ENCODE measurements at regions not wholly inside any gene's neighbourhood (a gene's known extent, or its start where the extent isn't known, plus 50 kb on each side); places are given as distances from the start of the nearest gene placed in this dataset.
"Not testable (repeated sequence)": the region's sequence is repeated elsewhere in the genome, so short reads cannot be mapped to it uniquely, and the experiment has no call there.

DNA sequence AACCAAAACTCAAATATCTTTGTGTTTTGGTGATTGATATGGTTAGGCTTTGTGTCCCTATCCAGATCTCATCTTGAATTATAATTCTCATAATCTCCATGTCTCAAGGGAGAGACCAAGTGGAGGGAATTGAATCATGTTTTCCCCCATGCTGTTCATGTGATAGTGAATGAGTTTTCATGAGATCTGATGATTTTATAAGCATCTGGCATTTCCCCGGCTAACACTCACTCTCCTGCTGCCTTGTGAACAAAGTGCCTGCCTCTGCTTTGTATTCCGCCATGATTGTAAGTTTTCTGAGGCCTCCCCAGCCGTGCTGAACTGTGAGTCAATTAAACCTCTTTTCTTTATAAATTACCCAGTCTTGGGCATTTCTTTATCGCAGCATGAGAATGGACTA, 419.5 kb downstream of the SH2D4B start:
- DNase-seq: no peak

DNA sequence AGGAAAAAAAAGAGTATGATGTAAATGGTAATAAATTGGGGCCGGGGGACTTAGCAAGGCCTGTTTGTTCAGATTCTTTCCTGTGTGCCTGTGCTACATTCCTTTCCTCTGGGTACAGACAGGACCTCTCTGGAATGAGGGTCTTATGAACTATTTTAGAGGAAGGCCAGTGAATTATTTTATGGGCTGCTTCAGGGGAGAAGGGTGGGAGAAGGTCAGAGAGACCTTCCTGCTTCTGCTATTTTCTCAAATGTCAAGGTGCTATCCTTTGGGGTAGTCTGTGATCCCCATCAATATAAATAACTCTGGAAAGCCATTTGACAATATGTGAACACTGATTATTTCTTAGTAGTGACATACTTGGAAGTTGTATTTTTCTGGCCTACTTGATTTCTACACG, 426.5 kb downstream of the SH2D4B start:
- DNase-seq: no peak

DNA sequence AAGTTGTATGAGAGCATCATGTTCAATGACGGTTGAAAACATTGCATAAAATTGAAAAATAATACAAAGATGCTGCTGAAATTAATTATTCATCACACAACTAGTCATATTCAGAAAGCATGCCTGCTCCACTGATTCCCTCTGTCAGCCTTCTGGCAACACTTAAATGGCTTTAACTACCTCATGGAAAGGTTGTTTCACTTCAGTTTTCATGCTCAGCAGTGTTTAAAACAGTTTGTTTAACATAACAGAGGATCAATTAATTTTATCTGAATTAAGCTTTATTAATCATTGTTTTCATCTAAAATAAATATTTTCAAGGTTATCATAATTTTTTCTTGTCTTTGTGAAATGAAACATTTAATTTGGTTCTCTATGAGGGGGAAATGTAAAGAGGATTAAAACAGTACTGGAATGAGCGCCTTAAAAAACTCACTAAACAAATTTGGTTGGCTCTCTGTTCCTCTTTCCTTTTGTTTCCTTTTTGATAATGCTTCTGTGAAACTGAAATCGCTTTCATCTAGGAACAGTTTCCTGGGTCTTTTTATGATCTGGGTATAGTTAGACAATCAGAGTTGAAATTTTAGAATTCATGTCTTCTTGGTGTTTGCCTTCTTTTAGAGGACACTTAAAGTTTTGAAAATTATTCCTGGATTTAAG, 427.4 kb downstream of the SH2D4B start:
- DNase-seq: no peak

GRCh38 chr10:80966326-80966986, 428.8 kb downstream of the SH2D4B start:
- no peak for DNase-seq

DNA sequence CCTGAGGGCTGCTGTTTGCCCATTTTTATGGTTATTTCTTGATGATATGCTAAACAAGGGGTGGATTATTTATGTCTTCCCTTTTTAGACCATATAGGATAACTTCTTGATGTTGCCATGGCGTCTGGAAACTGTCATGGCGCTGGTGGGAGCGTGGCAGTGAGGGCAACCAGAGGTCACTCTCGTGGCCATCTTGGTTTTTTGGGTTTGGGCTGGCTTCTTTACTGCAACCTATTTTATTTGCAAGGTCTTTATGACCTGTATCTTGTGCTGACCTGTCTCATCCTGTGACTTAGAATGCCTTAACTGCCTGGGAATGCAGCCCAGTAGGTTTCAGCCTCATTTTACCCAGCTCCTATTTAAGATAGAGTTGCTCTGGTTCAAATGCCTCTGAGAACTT, 429.7 kb downstream of the SH2D4B start:
- DNase-seq: not testable (repeated sequence)

GRCh38 chr10:80968903-80969302, 431.2 kb downstream of the SH2D4B start:
- DNase-seq: no peak

- DNase-seq: no peak
Measured at GRCh38 chr10:80971461-80971860, 433.8 kb downstream of the SH2D4B start.

- no peak for DNase-seq
Measured at GRCh38 chr10:80976658-80977057, 439.0 kb downstream of the SH2D4B start.

DNA sequence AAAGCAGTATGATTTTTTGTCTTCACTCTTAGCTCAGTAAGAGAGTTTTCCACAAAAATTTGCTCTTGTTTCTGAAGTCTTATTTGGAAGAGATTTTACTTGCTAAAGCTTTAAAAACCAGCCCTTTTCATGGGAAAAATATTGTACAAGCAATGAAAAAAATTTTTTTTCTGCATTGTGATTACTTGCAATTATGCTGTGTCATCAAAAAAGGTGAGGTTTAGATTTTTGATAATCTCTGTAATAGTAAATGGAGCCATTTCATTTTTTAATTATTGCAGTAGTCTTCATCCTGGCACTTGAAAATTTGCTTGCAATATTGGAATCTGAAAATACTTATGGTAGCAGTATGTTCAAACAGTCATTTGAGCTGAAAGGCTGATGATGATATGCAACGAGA, 447.4 kb downstream of the SH2D4B start:
- DNase-seq: no peak

GRCh38 chr10:80986596-80986995, 448.9 kb downstream of the SH2D4B start:
- DNase-seq: no peak

- no peak for DNase-seq
Measured at GRCh38 chr10:80988755-80989154, 451.1 kb downstream of the SH2D4B start.

GRCh38 chr10:80996615-80997193, 459.0 kb downstream of the SH2D4B start:
- DNase-seq: no peak

DNA sequence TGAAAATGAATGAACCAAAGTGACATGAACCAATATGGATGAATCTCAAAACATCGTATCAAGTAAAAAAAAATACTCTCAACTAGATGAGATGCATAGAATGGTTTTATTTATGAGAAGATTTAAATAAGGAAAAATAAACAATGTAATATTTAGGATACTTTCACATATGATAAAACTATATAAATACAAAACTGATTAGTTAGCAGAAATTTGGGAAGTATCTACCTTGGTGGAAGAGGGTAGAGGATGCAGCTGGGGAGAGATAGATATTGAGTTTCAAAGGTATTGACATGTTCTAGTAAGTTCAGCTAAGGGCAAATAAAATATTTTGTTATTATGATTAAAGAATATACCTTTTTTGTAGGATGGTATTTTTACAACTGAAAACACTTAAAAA, 463.1 kb downstream of the SH2D4B start:
- no peak for DNase-seq

DNA sequence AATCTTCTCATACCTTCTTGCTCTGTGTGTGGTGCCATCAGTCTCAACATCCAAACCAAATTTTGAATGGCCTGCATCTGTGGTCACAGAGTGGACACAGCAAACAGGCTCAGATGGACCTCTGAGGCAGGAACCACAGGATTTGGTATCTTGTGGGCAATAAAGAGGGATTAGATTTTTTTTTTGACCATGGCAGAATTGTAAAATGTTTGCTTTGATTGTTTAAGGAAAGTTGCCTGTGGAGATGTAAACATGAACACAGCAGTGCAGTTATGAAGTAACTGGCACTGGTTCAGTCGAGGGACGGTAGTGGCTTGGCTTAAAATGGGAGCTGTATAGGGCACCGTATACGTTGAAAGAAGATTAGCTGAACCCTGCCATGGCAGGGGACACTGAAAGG, 464.7 kb downstream of the SH2D4B start:
- DNase-seq: no peak

- no peak for DNase-seq
Measured at GRCh38 chr10:81007872-81008271, 470.2 kb downstream of the SH2D4B start.

DNA sequence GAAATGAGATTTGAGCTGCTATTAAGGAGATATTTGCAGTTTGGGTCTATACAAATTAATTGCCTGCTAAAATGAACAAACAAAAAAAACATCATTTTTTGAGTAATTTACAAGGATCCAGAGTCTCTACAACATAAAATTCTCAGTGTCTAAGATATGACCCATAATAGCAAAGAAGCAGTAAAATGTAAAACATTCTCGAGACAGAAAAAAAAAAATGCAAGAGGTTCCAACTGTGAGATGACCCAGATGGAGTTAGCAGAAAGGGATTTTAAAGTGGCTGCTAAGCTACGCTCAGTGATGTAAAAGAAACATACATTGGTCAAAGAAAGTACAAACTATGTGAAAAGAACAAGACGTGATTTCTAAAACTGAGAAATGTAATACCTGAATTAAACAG, 471.0 kb downstream of the SH2D4B start:
- no peak for DNase-seq

- DNase-seq: no peak
Measured at GRCh38 chr10:81009296-81009695, 471.6 kb downstream of the SH2D4B start.

- DNase-seq: no peak
Measured at GRCh38 chr10:81013771-81014170, 476.1 kb downstream of the SH2D4B start.

- DNase-seq: no peak
Measured at GRCh38 chr10:81019029-81019890, 481.6 kb downstream of the SH2D4B start.

GRCh38 chr10:81021428-81022129, 483.9 kb downstream of the SH2D4B start:
- no peak for DNase-seq

GRCh38 chr10:81026591-81026990, 488.9 kb downstream of the SH2D4B start:
- DNase-seq: no peak

GRCh38 chr10:81027223-81027622, 489.5 kb downstream of the SH2D4B start:
- DNase-seq: no peak

- no peak for DNase-seq
Measured at GRCh38 chr10:81027706-81028105, 490.0 kb downstream of the SH2D4B start.

All from activated CD4-positive, alpha-beta T cell treated with anti-CD3 and anti-CD28 coated beads, Interleukin-2, amount 50 U/mL, for 1 hour (primary cell).